Peyer's patch (tissue), 4 donors: ENCODE measurements at regions not wholly inside any gene's neighbourhood (a gene's known extent, or its start where the extent isn't known, plus 50 kb on each side); places are given as distances from the start of the nearest gene placed in this dataset.

Experiments
- CTCF ChIP-seq, 6 experiments: fragments of 450-650 bp in 4 of 6; fragments of 200-600 bp in 2 of 6; sonication (generic) in 1 of 6; IDR thresholded peaks; one replicate each; pipeline ENCODE4 v1.5.1; 2017 to 2019; ENCODE audit warnings: antibody characterized with exemption in 6 of 6, mild to moderate bottlenecking in 3 of 6, moderate library complexity in 1 of 6
- POLR2A ChIP-seq, 2 donors: fragments of 450-650 bp; IDR thresholded peaks; one replicate each; pipeline ENCODE4 v1.5.1; 2017; ENCODE audit warnings: antibody characterized with exemption in 2 of 2, mild to moderate bottlenecking in 2 of 2, moderate library complexity in 2 of 2

- TF ChIP-seq POLR2A (IDR thresholded peaks at IDR 0.05) (no peak), CTCF (IDR thresholded peaks at IDR 0.05) (no peak)
Observed at GRCh38 chr11:20227631-20228030, 67.4 kb upstream of the DBX1 start.
